ENCODE measurements at regions not wholly inside any gene's neighbourhood (a gene's known extent, or its start where the extent isn't known, plus 50 kb on each side); places are given as distances from the start of the nearest gene placed in this dataset.

GRCh38 chr3:138888560-138888959 lies 53.8 kb upstream of the PIK3CB start:
- TF ChIP-seq RFX5 (IDR thresholded peaks at IDR 0.05; ENCODE audit: low read depth, low read length) (no peak), RCOR1 (IDR thresholded peaks at IDR 0.05; ENCODE audit: insufficient replicate concordance, low read length) (no peak)

All from IMR-90 (cell line).